ENCODE measurements at regions not wholly inside any gene's neighbourhood (a gene's known extent, or its start where the extent isn't known, plus 50 kb on each side); places are given as distances from the start of the nearest gene placed in this dataset.
"Not testable (repeated sequence)": the region's sequence is repeated elsewhere in the genome, so short reads cannot be mapped to it uniquely, and the experiment has no call there.

DNA sequence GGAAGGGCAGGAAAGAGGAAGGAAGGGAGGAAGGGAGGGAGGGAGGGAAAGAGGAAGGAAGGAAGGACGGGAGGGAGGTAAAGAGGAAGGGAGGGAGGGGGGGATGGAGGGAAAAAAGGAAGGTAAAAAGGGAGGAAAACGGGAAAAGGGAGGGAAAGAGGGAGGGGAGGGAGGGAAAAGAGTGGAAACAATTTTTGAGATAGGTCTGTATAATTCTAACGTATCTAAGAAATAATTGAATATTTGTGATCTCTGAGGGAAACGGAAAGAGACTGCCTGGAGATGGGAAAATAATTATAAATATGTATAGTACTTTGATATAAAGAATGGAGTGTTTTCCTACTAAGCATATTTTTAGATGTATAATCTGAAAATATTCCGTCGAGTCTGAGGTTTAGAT, 158.2 kb upstream of the FOXK1 start:
- DNase-seq (ENCODE audit: low read depth): no peak

DNA sequence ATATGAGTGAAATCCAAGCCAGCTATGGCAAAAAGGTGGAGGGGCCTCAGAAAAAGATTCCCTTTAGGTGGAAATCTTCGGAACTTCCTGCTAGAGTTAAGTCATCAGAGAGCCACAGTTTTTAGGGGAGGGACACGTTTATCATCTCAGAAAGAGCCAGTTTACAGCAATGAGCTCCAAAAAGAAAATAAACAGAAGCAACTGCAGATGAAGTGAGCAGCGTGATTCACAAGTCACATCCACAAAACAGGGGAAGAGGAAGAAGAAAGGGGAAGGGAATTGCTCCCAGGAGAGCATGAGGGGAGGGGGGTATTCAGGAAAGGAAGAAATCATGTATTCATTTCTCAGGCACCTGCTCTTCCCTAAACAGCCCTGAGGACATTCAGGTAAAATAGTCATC, 156.2 kb upstream of the FOXK1 start:
- no peak for DNase-seq (ENCODE audit: low read depth)

DNA sequence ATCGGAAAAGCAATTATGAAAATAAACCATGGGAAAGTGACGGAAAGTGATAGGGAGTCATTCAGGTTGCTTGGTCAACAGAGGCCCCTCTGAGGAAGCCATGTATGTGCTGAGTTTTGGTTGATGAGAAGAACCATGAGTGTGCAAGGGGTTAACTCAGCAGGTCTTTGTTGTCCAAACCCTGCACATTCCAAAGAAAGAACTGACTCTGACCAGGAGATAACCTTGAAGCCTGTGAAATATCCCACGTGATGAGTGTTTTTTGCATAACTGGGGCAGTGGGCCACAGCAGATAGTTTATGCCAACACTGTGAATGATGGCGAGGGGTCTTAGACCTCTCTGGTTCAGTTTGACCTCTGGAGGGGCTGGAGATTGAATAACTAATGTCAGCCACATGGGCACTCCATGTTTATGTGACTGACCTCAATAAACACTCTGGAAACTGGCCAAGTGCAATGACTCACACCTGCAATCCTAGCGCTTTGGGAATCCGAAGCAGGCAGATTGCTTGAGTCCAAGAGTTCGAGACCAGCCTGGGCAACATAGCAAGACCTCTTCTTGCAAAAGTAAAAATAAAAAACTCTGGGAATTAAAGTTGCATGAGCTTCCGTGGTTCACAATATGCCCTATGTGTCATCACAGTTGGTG, 154.0 kb upstream of the FOXK1 start:
- DNase-seq (ENCODE audit: low read depth): no peak

DNA sequence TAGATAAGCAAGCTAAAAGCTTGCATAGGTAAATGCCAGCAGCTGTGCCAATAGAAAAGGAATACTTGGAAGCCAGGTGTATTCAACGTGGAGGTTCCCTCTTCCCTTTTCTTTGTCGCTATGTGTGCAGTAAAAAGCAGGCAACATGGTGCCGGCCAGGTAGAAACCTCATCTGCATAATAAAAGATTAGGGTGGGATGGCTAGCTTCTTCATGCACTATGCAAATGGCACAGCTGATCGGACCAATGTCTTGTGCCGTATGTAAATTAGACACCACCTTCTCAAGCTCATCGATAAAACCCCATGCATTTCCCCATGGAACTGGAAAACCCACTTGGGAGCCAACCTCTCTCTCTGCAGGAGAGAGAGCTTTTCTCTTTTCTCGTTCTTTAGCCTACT, 150.9 kb upstream of the FOXK1 start:
- no peak for DNase-seq (ENCODE audit: low read depth)

DNA sequence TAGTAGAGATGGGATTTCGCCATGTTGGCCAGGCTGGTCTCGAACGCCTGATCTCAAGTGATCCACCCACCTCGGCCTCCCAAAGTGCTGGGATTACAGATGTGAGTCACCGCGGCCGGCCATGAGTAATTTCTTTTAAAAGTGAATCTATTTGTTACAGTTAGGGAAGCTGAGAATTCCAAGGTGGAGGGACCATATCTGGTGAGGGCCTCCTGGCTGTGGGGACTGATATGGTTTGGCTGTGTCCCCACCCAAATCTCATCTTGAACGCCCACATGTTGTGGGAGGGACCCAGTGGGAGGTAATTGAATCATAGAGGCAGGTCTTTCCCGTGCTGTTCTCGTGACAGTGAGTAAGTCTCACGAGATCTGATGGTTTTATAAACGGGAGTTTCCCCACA, 148.8 kb upstream of the FOXK1 start:
- not testable (repeated sequence) for DNase-seq (ENCODE audit: low read depth)

DNA sequence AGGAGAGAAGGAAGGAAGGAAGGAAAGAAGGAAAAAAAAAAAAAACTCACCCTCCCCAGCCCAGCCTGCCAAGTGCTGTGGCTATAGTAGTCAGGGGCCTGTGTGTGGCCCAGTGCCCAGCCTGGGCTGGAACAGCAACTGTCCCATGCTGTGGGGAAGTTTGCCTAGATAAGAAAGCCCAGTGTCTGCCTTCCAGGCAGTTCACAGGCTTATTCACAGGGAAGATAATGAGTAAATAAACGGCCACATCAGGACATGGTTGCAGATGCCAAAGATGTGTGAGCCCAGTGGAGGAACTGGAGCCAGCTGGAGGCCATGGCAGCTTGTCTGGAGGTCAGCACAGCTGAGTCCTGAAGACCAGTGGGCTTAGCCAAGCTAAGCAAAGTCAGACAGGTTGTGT, 132.4 kb upstream of the FOXK1 start:
- no peak for DNase-seq (ENCODE audit: low read depth)

DNA sequence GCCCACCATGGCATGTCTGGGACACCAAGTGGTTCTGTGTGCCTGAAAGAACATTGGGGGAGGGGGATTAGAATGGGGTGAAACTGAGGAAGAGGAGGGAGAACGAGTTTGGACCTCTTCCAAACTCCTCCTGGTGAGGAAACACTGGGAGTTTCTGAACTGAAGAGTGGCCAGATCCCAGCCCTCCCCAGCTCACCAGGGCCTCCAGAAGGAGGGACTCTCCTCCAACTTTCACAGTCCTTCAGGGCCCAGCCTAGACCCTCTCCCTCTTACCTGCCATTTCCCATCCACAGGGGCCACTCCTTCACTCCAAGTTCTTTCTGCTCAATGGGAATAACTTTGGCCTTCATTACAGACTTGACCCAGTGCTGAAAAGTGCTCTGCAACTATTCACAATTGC, 132.0 kb upstream of the FOXK1 start:
- DNase-seq (ENCODE audit: low read depth): no peak

DNA sequence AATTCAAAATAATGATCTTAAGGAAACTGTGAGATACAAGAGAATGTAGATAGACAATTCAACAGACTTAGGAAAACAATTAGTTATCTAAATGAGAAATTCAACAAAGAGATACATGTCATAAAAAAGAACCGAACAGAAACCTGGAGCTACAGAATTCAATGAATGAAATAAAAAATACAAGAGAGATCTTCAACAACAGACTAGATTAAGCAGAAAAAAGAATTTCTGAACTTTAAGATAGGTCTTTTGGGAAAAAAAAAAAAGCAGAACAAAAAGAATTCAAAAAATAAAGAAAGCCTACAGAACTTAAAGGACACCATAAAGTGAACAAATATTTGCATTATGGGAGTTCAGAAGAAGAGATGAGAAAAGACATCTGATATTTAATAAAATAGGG, 129.1 kb upstream of the FOXK1 start:
- no peak for DNase-seq (ENCODE audit: low read depth)

DNA sequence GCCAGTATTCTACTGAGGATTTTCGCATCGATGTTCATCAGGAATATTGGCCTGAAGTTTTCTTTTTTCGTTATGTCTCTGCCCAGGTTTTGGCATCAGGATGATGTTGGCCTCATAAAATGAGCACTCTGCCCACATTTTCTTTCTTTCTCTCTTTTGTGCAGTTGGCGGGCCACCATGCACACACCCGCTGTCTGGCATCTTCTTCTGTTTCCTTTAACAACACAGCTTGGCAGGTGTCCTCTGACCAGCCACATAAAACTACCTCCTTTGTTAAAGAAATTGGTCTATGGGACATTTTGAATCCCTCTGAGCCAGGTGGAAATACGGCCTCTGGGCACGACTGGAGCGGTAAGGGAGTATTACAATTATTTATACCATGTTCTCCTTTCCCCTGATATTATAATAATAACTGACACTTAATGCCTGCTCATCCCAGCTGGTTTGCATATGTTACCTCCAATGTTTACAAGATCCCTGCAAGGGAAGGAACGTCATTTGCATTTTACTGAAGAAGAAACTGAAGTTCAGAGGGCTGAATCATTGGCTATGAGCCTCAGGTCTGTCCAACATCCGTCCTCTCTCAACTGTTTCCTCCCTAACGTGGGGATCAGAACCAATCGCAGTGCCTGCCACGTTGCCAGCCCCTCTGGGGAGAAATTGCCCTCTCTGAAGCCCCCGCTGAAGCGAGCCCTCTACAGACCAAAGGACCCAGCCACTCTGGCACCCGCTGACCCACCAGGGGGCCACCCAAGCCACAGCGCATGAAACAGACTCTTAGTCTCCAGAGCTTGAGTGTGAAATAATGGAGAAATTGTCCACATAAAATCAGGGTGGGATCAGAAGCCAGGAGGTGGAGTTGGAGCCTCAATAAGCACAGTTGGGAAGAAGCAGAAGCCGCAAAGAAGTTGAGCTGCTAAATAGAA, 125.0 kb upstream of the FOXK1 start:
- no peak for DNase-seq (ENCODE audit: low read depth)

DNA sequence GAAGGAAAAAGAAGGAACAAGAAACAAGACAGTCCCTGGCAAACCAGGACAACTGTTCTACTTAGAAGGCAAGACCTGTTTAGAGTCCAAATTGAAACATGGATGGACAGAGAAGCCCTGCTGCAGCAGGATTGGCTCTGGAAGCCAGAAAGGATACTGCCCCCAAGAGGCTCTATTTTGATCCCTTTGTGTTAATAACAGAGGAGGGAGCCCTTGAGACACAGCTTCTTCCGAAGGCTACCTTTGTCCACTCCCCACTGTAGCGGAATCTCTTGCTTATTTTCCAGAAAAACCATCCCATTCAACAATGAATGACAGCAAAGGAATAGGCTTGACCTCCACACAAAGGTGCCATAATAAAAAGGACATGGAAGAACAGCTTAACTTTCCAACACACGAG, 120.3 kb upstream of the FOXK1 start:
- DNase-seq (ENCODE audit: low read depth): no peak

DNA sequence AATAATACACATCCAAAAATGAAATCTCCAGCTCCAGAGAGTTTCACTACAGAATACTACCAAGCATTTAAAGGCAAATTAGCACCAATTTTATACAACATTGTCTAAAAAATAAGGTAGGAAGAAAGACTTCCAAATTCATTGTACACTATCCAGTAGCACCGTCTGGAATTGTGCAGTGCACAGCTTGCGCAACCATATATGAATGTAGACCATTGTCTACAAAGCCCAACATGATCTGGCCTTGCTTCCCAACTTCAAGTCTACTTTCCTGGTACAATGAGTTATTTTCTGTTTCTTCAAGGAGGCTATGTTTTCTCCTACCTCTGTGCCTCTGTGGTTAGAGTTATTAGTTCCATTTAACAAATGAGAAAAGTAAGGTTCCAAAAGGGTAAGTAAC, 115.4 kb upstream of the FOXK1 start:
- no peak for DNase-seq (ENCODE audit: low read depth)

DNA sequence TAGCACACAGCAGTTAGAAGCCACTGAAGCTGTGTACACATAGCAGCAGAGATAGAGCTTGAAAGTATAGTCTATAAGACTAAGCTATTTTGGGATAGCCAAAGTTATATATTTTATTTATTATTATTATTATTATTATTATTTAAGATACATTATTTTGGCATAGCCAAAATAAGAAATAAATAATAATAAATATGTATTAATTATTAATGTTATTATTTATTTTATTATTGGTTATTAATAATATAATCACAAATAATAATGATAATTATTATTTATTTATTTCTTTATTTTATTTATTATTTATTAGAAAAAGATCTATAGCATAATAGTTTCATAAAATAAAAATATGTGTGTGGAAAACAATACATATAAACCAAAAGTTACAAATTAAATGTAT, 107.2 kb upstream of the FOXK1 start:
- no peak for DNase-seq (ENCODE audit: low read depth)

DNA sequence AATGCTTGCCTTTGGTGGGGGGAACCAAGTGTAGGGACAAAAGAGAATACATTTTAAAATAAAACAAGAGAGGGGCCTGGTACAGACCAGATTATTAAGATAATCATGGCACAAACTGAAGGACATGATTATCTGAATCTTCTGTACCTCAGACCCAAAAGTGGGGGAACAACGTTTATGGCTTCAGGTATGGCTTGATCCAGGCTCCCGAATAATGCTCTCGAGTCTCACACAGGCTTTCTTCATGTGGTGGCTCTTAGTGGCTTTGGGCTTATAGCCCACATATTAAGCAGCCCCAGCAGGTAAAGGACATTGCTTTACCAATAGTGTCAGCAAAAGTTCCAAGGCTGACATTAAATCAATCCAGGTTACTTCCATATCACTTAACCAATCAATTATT, 106.8 kb upstream of the FOXK1 start:
- no peak for DNase-seq (ENCODE audit: low read depth)

DNA sequence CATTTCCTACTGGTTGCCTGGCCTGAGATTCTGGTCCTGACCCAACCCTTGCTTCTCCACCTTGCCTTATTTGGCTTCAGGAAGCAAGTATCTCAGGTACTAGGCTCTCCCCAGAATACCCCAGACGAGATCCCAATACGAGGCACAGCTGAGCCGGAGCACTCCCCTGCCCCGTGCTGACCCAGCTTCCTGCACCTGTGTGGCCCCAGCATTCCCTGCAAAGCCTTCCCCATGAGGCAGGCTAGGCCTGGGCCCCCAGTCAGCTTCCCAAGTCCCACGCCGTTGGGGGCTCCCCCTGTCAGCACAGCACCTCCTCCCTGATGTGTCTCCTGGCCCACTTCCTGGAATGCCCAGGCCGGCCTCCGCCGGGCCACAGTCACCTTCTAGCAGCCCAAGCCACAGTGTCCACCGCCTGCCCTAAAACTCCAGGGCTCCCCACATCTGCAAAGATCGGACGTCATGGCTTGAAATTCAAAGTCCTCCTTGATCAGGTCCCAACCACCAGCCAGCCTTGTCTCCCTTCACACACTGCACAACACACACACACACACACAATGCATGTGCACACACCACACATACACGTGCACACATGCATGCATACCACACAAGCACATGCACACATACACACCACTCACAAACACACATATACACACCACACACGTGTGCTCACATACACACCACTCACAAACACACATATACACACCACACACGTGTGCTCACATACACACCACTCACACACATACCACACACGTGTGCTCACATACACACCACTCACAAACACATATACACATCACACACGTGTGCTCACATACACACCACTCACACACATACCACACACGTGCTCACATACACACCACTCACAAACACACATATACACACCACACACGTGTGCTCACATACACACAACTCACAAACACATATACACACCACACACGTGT, 78.9 kb upstream of the FOXK1 start:
- no peak for DNase-seq (ENCODE audit: low read depth)

DNA sequence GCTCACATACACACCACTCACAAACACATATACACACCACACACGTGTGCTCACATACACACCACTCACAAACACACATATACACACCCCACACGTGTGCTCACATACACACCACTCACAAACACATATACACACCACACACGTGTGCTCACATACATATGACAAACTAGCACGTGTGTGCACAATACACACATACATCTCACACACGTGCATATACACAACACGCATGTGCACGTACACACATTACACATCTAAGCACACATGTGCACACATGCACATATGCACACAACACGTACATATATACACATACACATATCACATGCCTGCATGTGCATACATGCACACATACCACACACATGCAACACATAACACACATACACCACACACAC, 78.3 kb upstream of the FOXK1 start:
- no peak for DNase-seq (ENCODE audit: low read depth)

DNA sequence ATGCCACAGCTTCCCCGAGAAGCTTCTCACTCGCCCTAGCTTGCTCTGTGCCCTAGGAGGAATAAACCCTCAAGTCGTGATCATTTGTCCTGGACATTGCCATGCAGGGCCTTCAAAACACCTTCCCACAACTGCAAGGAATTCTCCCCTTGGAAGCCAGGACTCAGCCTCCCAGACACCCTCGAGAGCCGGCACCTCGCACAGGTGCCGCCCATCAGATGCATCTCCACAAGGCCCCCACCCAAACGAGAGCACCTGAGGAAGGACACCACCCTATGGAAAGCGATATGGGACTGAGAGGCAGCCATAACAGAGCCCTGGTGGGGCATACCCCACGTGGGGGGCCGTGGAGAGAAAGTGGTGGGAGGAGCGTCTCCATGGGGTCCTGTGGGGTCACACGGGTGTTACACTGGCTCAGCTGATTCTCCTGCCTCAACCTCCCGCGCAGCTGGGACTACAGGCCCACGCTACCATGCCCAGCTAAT, 77.6 kb upstream of the FOXK1 start:
- DNase-seq (ENCODE audit: low read depth): no peak

DNA sequence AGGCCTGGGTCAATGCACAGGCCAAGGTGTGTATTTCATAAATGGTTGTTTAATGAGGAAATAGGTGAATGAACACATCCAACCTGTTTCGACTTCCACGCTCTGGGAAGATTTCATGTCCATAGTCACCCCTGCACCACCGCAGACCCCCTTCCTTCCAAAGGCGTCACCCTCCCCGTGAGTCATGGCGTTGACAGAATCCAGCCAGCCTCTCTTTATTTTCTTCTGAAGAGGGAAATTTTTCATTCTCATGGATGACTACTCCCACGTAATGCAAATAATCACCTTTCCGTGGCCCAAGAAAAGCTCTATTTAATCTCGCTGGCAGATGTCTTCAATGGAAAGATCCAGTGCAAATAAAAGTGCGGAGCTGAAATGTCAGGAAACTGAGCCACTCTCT, 75.3 kb upstream of the FOXK1 start:
- no peak for DNase-seq (ENCODE audit: low read depth)

DNA sequence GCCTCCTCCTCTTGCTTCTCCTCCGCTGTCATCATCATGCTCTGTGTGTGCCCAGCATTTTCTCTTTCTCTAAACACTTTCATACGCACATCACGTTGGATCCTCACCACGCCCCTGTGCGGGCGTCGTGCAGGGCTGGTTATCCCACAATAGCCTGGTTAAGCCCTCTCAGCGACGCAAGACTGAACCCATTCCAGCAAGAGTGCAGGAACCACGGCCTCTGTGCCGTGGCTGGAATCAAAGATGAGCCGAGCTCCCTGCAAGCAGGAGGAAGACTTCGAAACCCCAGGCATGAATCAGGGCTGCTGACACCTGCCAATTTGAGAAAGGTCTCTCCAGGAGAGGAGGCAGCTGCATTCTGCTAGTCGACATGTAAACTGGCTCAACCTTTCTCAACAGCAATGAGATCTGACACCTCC, 74.8 kb upstream of the FOXK1 start:
- DNase-seq (ENCODE audit: low read depth): no peak

DNA sequence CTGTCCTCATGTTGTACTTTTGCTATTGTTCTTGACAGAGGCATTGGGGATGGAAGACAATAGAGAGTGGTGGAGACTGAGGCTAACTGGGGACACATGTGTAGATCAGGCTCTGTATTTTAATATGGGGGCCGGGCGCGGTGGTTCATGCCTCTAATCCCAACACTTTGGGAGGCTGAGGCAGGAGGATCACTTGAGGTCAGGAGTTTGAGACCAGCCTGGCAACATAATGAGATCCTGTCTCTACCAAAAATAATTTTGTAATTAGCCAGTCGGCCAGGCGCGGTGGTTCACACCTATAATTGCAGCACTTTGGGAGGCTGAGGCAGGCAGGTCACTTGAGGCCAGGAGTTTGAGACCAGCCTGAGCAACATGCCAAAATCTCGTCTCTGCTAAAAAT, 72.5 kb upstream of the FOXK1 start:
- DNase-seq (ENCODE audit: low read depth): not testable (repeated sequence)

DNA sequence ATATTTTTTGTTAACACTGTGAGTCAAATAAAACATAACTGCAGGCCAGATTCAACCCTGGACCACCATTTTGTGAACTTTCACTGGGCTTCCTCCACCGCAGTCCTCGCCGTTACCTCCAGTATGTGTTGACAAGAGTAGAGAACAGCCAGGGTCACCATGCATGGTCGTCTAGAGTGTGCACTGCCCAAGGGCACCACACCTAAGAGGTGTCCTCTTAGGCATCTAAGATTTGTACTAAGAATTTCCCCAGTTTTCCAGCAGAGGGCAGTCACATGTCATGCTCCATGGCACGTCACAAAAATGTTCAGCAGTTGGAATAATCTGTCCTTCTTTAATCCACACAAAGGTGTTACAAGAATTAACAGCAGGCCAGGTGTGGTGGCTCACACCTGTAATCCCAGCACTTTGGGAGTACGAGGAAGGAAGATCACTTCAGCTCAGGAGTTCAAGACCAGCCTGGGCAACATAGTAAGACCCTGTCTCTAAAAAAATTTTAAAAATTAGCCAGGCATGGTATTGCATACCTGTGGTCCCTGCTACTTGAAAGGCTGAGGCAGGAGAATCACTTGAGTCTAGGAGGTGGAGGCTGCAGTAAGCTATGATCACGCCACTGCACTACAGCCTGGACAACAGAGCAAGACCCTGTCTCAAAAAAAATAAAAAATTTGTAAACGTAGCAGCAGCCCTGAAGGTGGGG, 71.2 kb upstream of the FOXK1 start:
- peak; percentile 74 for DNase-seq (ENCODE audit: low read depth)

DNA sequence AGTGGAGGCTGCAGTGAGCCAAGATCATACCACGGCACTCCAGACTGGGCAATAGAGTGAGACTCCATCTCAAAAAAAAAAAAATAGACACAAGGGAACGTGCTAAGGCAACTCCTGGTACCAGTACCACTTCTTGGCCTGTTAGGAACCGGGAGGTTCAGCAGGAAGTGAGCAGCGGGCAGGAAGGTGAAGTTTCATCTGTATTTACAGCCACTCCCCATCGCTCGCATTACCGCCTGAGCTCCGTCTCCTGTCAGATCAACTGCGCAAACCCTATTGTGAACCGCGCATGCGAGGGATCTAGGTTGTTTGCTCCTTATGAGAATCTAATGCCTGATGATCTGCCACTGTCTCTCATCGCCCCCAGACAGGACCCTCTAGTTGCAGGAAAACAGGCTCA, 69.9 kb upstream of the FOXK1 start:
- no peak for DNase-seq (ENCODE audit: low read depth)

Measured in renal cortical epithelial cell (primary cell).